Natural killer cell (primary cell): ENCODE measurements at regions not wholly inside any gene's neighbourhood (a gene's known extent, or its start where the extent isn't known, plus 50 kb on each side); places are given as distances from the start of the nearest gene placed in this dataset.

Source experiments
- ATAC-seq, 3 donors: fragments of 150-1000 bp in 2 of 3; fragments of 200-7000 bp in 1 of 3; cut with Tn5 transposase; 1 replicate in 1 of 3; 2 replicates in 2 of 3; pipeline ENCODE4 v1.10.0; 2021; ENCODE audit warnings: mild to moderate bottlenecking in 2 of 3, moderate library complexity in 2 of 3
- DNase-seq, 2 donors: peaks; one replicate each; pipeline versions ENCODE4 v3.0.0 to v3.0.0-alpha.2; 2013 to 2021; ENCODE audit warnings: mixed read lengths in 1 of 2
- H3K27ac ChIP-seq: one replicate; pipeline ENCODE4 v1.5.1; 2013; ENCODE audit warnings: mild to moderate bottlenecking, low read length
- H3K27me3 ChIP-seq: one replicate; pipeline ENCODE4 v1.6.1; 2013; ENCODE audit warnings: low read length; ENCODE audit not compliant: control insufficient read depth, insufficient read depth
- H3K36me3 ChIP-seq: one replicate; pipeline ENCODE4 v1.6.1; 2013; ENCODE audit warnings: low read length; ENCODE audit not compliant: control insufficient read depth, insufficient read depth
- H3K4me1 ChIP-seq: one replicate; pipeline ENCODE4 v1.6.1; 2013; ENCODE audit warnings: low read length; ENCODE audit not compliant: control insufficient read depth, insufficient read depth
- H3K4me3 ChIP-seq: one replicate; pipeline ENCODE4 v1.5.1; 2013; ENCODE audit warnings: low read length
- H3K9me3 ChIP-seq: one replicate; pipeline ENCODE4 v1.6.1; 2013; ENCODE audit warnings: low read length; ENCODE audit not compliant: control insufficient read depth, insufficient read depth
- H3K27ac Mint-ChIP-seq, 2 donors: one replicate each; pipeline ENCODE4 v1.8.0; 2022; ENCODE audit warnings: mild to moderate bottlenecking in 2 of 2, mixed read lengths in 2 of 2, moderate library complexity in 1 of 2
- H3K27me3 Mint-ChIP-seq, 2 donors: one replicate each; pipeline ENCODE4 v1.8.0; 2022; ENCODE audit warnings: low read depth in 2 of 2, mixed read lengths in 2 of 2
- H3K36me3 Mint-ChIP-seq: one replicate; pipeline ENCODE4 v1.8.0; 2022; ENCODE audit warnings: mixed read lengths
- H3K4me1 Mint-ChIP-seq, 2 donors: one replicate each; pipeline ENCODE4 v1.8.0; 2022; ENCODE audit warnings: mixed read lengths in 2 of 2
- H3K4me3 Mint-ChIP-seq: one replicate; pipeline ENCODE4 v1.8.0; 2022; ENCODE audit warnings: mild to moderate bottlenecking, moderate library complexity, mixed read lengths
- H3K9me3 Mint-ChIP-seq, 2 donors: one replicate each; pipeline ENCODE4 v1.8.0; 2022; ENCODE audit warnings: mixed read lengths in 2 of 2
- CTCF ChIP-seq: fragments of 200-600 bp; IDR thresholded peaks from one replicate; pipeline ENCODE4 v1.8.0; 2022; ENCODE audit warnings: antibody characterized with exemption
- WGBS: methylation state at CpG from one replicate; pipeline ENCODE4 v1.1.7; 2013; ENCODE audit warnings: missing lambda C conversion rate; ENCODE audit not compliant: insufficient coverage; 5-methylcytosine and 5-hydroxymethylcytosine counted together
- intact Hi-C: fragments of 100-400 bp; cut with micrococcal nuclease; formaldehyde crosslinking; loops from one replicate; pipeline ENCODE4 v1.14.2; 2022

DNA sequence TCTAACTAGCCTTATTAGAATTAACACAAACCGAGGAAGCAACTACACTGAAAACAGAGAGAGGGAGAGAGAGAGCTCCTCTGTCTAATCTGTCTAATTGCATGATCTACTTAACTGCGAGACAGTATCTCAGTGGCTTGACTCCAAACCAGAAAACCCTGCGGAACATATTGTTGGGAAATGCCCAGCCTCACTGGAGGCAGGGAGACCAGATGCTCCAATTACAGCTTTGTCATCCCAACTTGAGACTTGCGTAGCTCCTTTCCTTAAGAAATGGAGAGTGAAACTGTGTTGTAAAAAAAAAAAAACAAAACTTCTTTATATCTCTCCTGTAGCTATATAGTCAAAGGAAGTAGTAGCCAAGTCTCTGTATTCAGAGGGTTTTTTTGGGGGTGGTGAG, 52.0 kb upstream of the ZNRF2 start:
- H3K27me3 ChIP-seq = no peaks in the 10 kb centered on the region
- H3K4me1 ChIP-seq = no peaks in the 10 kb centered on the region
- intact Hi-C loops = no loop called here
- DNase-seq = no peak
- no peak overlapping the region for H3K4me3 ChIP-seq
- Mint-ChIP-seq H3K4me1 (no peaks in the 10 kb centered on the region), H3K9me3 (no peaks in the 10 kb centered on the region), H3K27ac (no peak overlapping the region), H3K27me3 (peaks cover 2 to 12% of the 10 kb centered on the region in 2 donors), H3K36me3 (no peaks in the 10 kb centered on the region), H3K4me3 (no peak overlapping the region)
- 97% methylated on average over 3 of the region's 4 CpGs for WGBS
- ATAC-seq = no peak
- no peak overlapping the region for H3K27ac ChIP-seq
- TF ChIP-seq CTCF = no peak
- H3K9me3 ChIP-seq = no peaks in the 10 kb centered on the region
- no peaks in the 10 kb centered on the region for H3K36me3 ChIP-seq
